ENCODE measurements at regions not wholly inside any gene's neighbourhood (a gene's known extent, or its start where the extent isn't known, plus 50 kb on each side); places are given as distances from the start of the nearest gene placed in this dataset.

- CTCF ChIA-PET, result no interaction called here
- Mint-ChIP-seq H3K36me3 (no peaks in the 10 kb centered on the region), H3K27ac (peak overlapping the region; percentile 77), H3K4me1 (no peaks in the 10 kb centered on the region), H3K9me3 (no peaks in the 10 kb centered on the region), H3K27me3 (no peaks in the 10 kb centered on the region), H3K4me3 (no peak overlapping the region)
- DNase-seq, result no peak
Measured at GRCh38 chr1:98205291-98206017, 284.6 kb upstream of the DPYD start.

DNA sequence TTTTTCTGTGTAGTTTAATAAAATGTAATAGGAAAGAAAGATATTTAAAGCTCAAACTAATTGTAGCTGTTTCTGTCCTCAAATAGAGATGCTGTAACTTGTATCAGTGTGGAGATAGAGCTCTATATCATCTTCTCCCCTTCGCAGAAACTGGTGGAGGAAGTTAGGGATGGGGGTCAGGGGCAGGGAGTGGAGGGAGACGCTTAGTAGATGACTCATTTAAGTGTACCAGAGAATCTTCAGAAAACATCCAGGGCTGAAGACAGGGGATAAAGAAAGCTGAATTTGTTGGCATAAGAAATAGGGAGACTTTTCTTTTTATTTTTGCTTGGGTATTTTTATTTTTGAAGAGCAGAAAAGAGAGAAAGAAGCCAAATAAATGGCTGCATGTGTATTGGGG is 282.6 kb upstream of the DPYD start:
- H3K4me1 Mint-ChIP-seq, result no peaks in the 10 kb centered on the region
- no peaks in the 10 kb centered on the region for H3K27me3 Mint-ChIP-seq
- H3K4me3 Mint-ChIP-seq, result no peak overlapping the region
- H3K27ac Mint-ChIP-seq, result no peak overlapping the region
- no peaks in the 10 kb centered on the region for H3K9me3 Mint-ChIP-seq
- CTCF ChIA-PET, result interaction anchor here (0.7 to 1.0 kb wide), 2 partner anchors 19 to 30 kb away, joined by 3 to 4 read pairs; no protein-coding TSS in a partner anchor
- no peak for DNase-seq
- H3K36me3 Mint-ChIP-seq, result no peaks in the 10 kb centered on the region

DNA sequence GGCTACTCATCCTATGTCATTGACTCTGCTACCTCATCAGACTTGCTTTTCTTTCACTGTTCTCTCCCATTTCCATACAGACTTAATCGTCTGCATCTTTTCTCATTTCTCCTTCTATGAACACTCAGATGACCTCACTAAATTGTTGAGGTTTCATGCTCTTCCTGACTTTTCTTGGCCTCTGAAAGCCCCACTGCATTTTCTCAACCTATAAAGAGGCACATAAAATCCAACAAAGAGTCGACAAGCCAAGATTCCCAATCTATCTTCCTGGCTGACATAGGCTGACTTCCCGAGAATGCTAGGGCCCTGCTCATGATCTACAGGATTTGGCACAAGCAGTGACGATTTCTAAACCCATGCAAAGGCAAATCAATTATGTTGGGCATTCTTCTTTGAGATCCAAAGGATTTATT is 280.8 kb upstream of the DPYD start:
- H3K4me3 Mint-ChIP-seq, result no peak overlapping the region
- CTCF ChIA-PET, result no interaction called here
- no peaks in the 10 kb centered on the region for H3K9me3 Mint-ChIP-seq
- H3K36me3 Mint-ChIP-seq, result no peaks in the 10 kb centered on the region
- DNase-seq, result no peak
- H3K27ac Mint-ChIP-seq, result no peak overlapping the region
- no peaks in the 10 kb centered on the region for H3K4me1 Mint-ChIP-seq
- no peaks in the 10 kb centered on the region for H3K27me3 Mint-ChIP-seq

- Mint-ChIP-seq H3K4me3 (no peak overlapping the region), H3K36me3 (no peaks in the 10 kb centered on the region), H3K27ac (no peak overlapping the region), H3K9me3 (no peaks in the 10 kb centered on the region), H3K27me3 (no peaks in the 10 kb centered on the region), H3K4me1 (no peaks in the 10 kb centered on the region)
- CTCF ChIA-PET, result no interaction called here
- DNase-seq, result no peak
Measured at GRCh38 chr1:98197356-98197755, 276.5 kb upstream of the DPYD start.

GRCh38 chr1:98196012-98196411 is 275.2 kb upstream of the DPYD start:
- Mint-ChIP-seq H3K4me3 (no peak overlapping the region), H3K27me3 (no peaks in the 10 kb centered on the region), H3K27ac (no peak overlapping the region), H3K9me3 (no peaks in the 10 kb centered on the region), H3K36me3 (no peaks in the 10 kb centered on the region), H3K4me1 (no peaks in the 10 kb centered on the region)
- no peak for DNase-seq
- CTCF ChIA-PET, result no interaction called here

DNA sequence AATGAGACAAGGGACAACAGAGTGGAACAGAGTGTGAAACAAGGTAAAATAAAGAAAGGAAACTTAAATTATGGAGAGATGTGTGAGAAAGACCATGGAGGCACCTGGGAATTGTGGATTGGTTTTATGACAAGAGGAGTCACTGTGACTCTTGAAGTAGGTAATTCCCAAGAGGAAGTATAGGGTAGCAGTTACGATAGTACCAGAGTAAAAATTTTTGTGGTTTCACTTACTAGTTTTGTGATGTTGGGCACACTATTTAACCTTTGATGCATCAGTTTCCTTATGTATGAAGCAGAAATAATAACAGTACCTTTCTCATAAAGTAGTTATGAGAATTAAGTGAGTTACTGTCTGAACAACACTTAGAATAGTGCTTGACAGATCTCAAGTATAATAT is 267.9 kb upstream of the DPYD start:
- Mint-ChIP-seq H3K9me3 (no peaks in the 10 kb centered on the region), H3K4me3 (no peak overlapping the region), H3K27ac (no peak overlapping the region), H3K4me1 (no peaks in the 10 kb centered on the region), H3K36me3 (no peaks in the 10 kb centered on the region), H3K27me3 (no peaks in the 10 kb centered on the region)
- CTCF ChIA-PET, result no interaction called here
- no peak for DNase-seq

DNA sequence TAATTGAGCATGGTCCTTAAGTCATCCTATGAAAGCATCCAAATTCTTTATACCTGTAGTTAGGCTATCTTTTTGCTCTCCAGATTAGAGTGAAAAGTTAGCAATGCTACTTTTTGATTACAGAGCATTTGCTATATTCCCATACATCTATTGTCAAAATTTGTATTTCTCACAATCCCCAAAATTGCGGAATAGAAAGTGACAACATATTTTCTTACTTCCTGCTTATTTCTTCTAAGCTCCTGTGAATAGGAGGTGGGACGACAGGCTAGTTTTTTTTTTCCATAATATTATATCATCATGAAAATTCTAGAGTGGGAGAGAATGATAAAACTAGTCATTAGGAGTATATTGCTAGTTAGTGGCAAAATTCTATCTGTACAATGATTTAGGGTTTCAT is 264.0 kb upstream of the DPYD start:
- Mint-ChIP-seq H3K36me3 (no peaks in the 10 kb centered on the region), H3K4me3 (no peak overlapping the region), H3K27me3 (no peaks in the 10 kb centered on the region), H3K4me1 (no peaks in the 10 kb centered on the region), H3K27ac (no peak overlapping the region), H3K9me3 (no peaks in the 10 kb centered on the region)
- CTCF ChIA-PET, result interaction anchor here (1.0 kb wide), 1 partner anchor 19 kb away, joined by 4 read pairs; no protein-coding TSS in a partner anchor
- DNase-seq, result no peak

DNA sequence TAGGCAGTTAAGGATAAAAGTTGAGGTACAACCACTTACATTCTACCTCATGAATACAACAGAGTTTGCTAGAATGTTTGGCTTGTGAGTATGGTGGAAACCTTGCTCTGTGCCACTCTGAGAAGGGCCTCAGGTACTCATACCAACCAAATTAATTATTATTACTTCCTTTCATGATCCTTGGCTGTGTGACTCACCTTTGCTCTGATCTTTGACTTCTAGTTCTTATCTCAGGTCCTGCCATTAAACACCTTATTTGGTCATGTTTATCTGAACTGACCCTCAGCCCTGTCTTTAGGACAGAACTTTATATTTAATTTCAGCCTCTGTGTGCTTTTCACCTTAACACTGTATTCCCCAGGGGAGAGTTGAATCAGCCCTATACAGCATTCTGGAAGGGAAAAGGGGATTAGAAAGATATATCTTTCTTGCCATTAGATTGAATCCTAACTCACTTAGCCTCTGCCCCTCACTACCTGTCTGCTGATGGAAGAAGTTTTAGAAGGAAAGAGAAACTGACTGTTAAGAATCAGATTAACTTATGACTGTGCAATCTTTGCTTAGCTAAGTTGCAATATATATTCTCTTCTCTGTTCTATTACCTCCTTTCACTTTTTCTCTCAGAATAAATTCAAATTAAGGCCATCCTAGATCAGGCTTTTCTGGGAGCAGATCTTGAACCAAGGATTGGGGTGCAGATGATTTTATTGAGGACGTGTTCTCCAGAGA is 260.4 kb upstream of the DPYD start:
- no peak overlapping the region for H3K27ac Mint-ChIP-seq
- CTCF ChIA-PET, result no interaction called here
- no peaks in the 10 kb centered on the region for H3K36me3 Mint-ChIP-seq
- no peaks in the 10 kb centered on the region for H3K9me3 Mint-ChIP-seq
- H3K27me3 Mint-ChIP-seq, result no peaks in the 10 kb centered on the region
- no peak overlapping the region for H3K4me3 Mint-ChIP-seq
- DNase-seq, result no peak
- H3K4me1 Mint-ChIP-seq, result no peaks in the 10 kb centered on the region

GRCh38 chr1:98179151-98179773 is 258.4 kb upstream of the DPYD start:
- Mint-ChIP-seq H3K27me3 (no peaks in the 10 kb centered on the region), H3K9me3 (no peaks in the 10 kb centered on the region), H3K4me1 (no peaks in the 10 kb centered on the region), H3K27ac (no peak overlapping the region), H3K4me3 (no peak overlapping the region), H3K36me3 (no peaks in the 10 kb centered on the region)
- no peak for DNase-seq
- CTCF ChIA-PET, result no interaction called here

GRCh38 chr1:98177751-98178150 is 256.9 kb upstream of the DPYD start:
- no peaks in the 10 kb centered on the region for H3K27me3 Mint-ChIP-seq
- no peaks in the 10 kb centered on the region for H3K4me1 Mint-ChIP-seq
- no peak overlapping the region for H3K27ac Mint-ChIP-seq
- CTCF ChIA-PET, result no interaction called here
- H3K9me3 Mint-ChIP-seq, result no peaks in the 10 kb centered on the region
- H3K4me3 Mint-ChIP-seq, result no peak overlapping the region
- DNase-seq, result no peak
- no peaks in the 10 kb centered on the region for H3K36me3 Mint-ChIP-seq

- Mint-ChIP-seq H3K4me1 (no peaks in the 10 kb centered on the region), H3K9me3 (no peaks in the 10 kb centered on the region), H3K27me3 (no peaks in the 10 kb centered on the region), H3K27ac (no peak overlapping the region), H3K36me3 (no peaks in the 10 kb centered on the region), H3K4me3 (no peak overlapping the region)
- CTCF ChIA-PET, result no interaction called here
- no peak for DNase-seq
Measured at GRCh38 chr1:98176936-98177335, 256.1 kb upstream of the DPYD start.

GRCh38 chr1:98176414-98176813 is 255.6 kb upstream of the DPYD start:
- Mint-ChIP-seq H3K27ac (no peak overlapping the region), H3K27me3 (no peaks in the 10 kb centered on the region), H3K9me3 (no peaks in the 10 kb centered on the region), H3K4me3 (no peak overlapping the region), H3K4me1 (no peaks in the 10 kb centered on the region), H3K36me3 (no peaks in the 10 kb centered on the region)
- CTCF ChIA-PET, result no interaction called here
- DNase-seq, result no peak

DNA sequence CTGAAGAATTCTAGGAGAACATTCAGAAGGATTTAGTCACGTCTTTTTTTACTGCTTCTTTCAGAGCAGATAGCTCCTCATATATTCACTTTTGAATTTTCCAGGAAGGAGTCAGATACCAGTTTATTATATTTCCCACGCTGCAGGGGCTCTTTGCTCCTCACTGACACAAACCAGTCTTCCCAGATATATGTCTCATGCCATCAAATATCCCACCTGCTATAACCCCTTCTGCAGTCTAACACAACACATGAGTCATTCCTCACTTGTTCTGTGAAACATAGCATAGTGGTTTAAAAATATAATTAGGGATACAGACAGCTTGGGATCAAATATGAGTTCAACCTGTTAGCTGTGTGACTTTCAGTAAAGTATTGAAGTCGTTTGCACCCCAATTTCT is 251.7 kb upstream of the DPYD start:
- no peak overlapping the region for H3K27ac Mint-ChIP-seq
- no peaks in the 10 kb centered on the region for H3K9me3 Mint-ChIP-seq
- no peak for DNase-seq
- H3K4me1 Mint-ChIP-seq, result no peaks in the 10 kb centered on the region
- H3K36me3 Mint-ChIP-seq, result no peaks in the 10 kb centered on the region
- H3K27me3 Mint-ChIP-seq, result no peaks in the 10 kb centered on the region
- CTCF ChIA-PET, result no interaction called here
- H3K4me3 Mint-ChIP-seq, result no peak overlapping the region

- Mint-ChIP-seq H3K27me3 (no peaks in the 10 kb centered on the region), H3K4me3 (no peak overlapping the region), H3K4me1 (no peaks in the 10 kb centered on the region), H3K27ac (no peak overlapping the region), H3K9me3 (no peaks in the 10 kb centered on the region), H3K36me3 (no peaks in the 10 kb centered on the region)
- CTCF ChIA-PET, result no interaction called here
- DNase-seq, result no peak
Measured at GRCh38 chr1:98172022-98172421, 251.2 kb upstream of the DPYD start.

GRCh38 chr1:98164509-98164908 is 243.7 kb upstream of the DPYD start:
- H3K4me3 Mint-ChIP-seq, result no peak overlapping the region
- CTCF ChIA-PET, result no interaction called here
- H3K9me3 Mint-ChIP-seq, result no peaks in the 10 kb centered on the region
- no peak for DNase-seq
- no peaks in the 10 kb centered on the region for H3K36me3 Mint-ChIP-seq
- H3K4me1 Mint-ChIP-seq, result no peaks in the 10 kb centered on the region
- H3K27me3 Mint-ChIP-seq, result no peaks in the 10 kb centered on the region
- no peak overlapping the region for H3K27ac Mint-ChIP-seq
